ENCODE measurements at regions not wholly inside any gene's neighbourhood (a gene's known extent, or its start where the extent isn't known, plus 50 kb on each side); places are given as distances from the start of the nearest gene placed in this dataset.
"Not testable (repeated sequence)": the region's sequence is repeated elsewhere in the genome, so short reads cannot be mapped to it uniquely, and the experiment has no call there.

DNA sequence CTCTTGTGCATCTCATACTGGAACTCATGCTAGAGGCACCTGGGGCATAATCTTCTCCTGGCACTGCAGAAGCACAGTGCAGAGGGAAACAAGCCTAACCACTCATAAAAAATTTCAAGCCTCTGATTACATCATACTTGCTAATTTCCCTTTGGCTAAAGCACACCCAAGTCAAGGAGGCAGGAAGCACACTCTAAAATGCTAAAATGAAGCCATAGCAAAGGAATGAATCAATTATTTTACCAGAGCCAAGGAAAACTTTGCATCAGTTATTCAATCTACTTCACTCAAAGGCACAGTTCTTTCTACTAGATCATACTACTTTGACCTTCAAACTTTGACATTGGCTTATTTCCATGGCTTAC, 79.6 kb upstream of the SPOPL start:
- peaks cover 13% of the 10 kb centered on the region for H3K9me3 Mint-ChIP-seq
- H3K4me1 Mint-ChIP-seq, result no peaks in the 10 kb centered on the region
- no peaks in the 10 kb centered on the region for H3K27me3 Mint-ChIP-seq
- H3K36me3 Mint-ChIP-seq, result peaks cover 12% of the 10 kb centered on the region
- ATAC-seq (ENCODE audit: low read depth) (no peak), DNase-seq (ENCODE audit: low spot score in 2 of 2) (no peak)
- no peak overlapping the region for H3K4me3 Mint-ChIP-seq
- no peak overlapping the region for H3K27ac Mint-ChIP-seq

DNA sequence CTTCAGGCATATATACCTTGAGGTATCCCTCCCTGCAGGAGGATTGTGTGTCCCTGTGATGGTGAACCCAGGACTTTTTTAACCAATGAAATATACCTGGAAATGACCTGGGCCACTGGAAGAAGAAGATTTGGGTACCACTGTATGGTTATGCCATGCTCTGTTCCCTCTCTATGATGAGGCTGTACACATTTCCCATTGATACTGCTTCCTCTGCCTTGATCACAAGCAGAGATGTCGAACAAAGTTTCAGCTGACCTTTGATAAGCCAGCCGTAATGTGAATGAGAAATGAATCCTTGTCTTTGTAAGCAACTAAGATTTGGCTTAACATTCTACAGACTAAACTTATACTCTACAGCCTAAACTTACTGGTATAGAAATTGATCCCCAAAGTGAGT, 78.4 kb upstream of the SPOPL start:
- Mint-ChIP-seq H3K36me3 (peaks cover 12% of the 10 kb centered on the region), H3K4me3 (no peak overlapping the region), H3K9me3 (peaks cover 15% of the 10 kb centered on the region), H3K27ac (no peak overlapping the region), H3K4me1 (no peaks in the 10 kb centered on the region), H3K27me3 (no peaks in the 10 kb centered on the region)
- DNase-seq (ENCODE audit: low spot score in 2 of 2) (no peak), ATAC-seq (ENCODE audit: low read depth) (no peak)

DNA sequence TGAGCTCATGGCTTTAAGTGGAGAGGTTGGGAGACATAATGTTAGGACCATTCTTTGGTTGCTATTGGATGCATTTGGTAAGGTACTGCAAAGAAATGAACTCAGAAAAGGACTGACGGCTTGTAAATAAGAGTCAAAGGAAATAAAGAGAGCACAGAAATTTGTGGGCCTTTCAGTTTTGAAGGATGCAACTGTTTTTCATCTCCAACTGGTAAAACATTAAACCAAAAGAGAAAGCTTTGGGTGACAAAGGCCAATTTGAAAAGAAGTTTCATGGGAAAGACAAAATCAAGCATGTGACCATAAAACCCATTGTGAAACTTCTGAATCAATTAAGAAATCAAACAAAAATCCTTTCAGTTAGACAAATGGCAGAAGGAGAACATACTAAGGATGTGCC, 77.8 kb upstream of the SPOPL start:
- Mint-ChIP-seq H3K4me1 (no peaks in the 10 kb centered on the region), H3K9me3 (peaks cover 15% of the 10 kb centered on the region), H3K36me3 (peaks cover 14% of the 10 kb centered on the region), H3K27ac (no peak overlapping the region), H3K27me3 (no peaks in the 10 kb centered on the region), H3K4me3 (no peak overlapping the region)
- ATAC-seq (ENCODE audit: low read depth) (no peak), DNase-seq (ENCODE audit: low spot score in 2 of 2) (no peak)

DNA sequence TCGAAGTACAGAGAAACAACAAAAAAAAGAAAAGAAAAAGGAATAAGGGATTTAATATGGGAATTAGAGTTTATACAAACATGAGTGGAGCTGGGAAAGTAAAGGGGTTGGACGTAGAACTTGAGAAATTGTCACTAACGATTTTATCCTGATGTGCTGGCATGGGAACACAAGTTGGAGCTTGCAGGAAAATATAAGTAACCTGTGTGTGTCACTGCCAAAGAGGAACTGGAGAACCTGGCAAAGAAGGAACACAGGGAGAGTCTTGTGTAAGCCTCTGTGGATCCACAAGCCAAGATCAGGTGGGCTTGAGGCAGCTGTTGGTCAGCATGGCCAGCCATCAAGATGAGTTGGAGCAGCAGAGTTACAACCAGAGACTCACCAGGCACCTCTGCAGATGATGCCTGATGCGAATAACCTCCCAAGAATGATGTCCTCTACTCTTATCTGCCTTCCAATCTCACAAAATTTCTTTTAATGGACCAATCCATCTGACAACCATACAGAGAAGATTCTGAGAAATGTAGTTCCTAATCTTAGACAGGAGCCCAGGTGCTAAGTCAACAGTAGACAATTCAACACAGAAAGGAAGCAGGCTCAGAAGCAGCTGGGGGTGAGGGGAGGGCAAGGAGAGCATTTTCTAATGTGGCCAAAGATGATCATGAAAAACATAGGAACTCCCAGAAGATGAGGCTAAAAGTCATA, 77.0 kb upstream of the SPOPL start:
- Mint-ChIP-seq H3K27me3 (no peaks in the 10 kb centered on the region), H3K9me3 (peaks cover 20% of the 10 kb centered on the region), H3K4me3 (no peak overlapping the region), H3K27ac (no peak overlapping the region), H3K36me3 (peaks cover 21% of the 10 kb centered on the region), H3K4me1 (no peaks in the 10 kb centered on the region)
- no peak for ATAC-seq (ENCODE audit: low read depth)
- no peak for DNase-seq (ENCODE audit: low spot score in 2 of 2)

GRCh38 chr2:138426116-138426515, 75.5 kb upstream of the SPOPL start:
- Mint-ChIP-seq H3K36me3 (peaks cover 21% of the 10 kb centered on the region), H3K9me3 (peaks cover 18% of the 10 kb centered on the region)
- not testable (repeated sequence) for DNase-seq (ENCODE audit: low spot score in 2 of 2); H3K4me1 Mint-ChIP-seq; H3K4me3 Mint-ChIP-seq; H3K27ac Mint-ChIP-seq; ATAC-seq (ENCODE audit: low read depth); H3K27me3 Mint-ChIP-seq

DNA sequence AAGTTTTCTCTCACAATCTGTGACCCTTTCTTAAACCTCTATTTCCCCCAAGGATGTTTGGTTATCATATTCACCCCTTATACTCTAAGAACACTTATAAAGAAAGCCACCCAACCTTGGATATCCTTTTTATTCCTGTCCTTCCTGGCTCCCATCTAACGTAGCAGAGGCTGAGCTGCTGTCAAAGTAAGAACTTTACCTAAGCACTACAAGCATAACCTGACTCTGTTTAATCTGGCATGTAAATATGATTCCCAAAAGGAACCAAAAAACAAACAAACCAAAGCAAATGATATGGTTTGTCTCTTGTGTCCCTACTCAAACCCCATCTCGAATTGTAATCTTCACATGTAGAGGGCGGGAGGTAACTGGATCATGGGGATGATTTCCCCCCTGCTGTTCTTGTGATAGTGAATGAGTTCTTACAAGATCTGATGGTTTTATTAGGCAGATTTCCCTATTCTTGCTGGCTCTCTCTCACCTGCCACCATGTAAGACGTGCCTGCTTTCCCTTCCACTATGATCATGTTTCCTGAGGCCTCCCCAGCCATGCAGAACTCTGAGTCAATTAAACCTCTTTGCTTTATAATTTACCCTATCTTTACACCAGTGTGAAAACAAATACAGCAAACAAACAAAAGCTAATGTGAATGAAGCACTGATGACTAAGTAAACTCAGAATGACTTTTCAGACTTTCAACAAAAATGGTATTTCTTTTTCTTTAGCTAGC, 72.7 kb upstream of the SPOPL start:
- DNase-seq (ENCODE audit: low spot score in 2 of 2) (no peak), ATAC-seq (ENCODE audit: low read depth) (no peak)
- H3K36me3 Mint-ChIP-seq, result peaks cover 20% of the 10 kb centered on the region
- no peaks in the 10 kb centered on the region for H3K4me1 Mint-ChIP-seq
- no peak overlapping the region for H3K4me3 Mint-ChIP-seq
- peaks cover 18% of the 10 kb centered on the region for H3K9me3 Mint-ChIP-seq
- H3K27ac Mint-ChIP-seq, result no peak overlapping the region
- no peaks in the 10 kb centered on the region for H3K27me3 Mint-ChIP-seq

DNA sequence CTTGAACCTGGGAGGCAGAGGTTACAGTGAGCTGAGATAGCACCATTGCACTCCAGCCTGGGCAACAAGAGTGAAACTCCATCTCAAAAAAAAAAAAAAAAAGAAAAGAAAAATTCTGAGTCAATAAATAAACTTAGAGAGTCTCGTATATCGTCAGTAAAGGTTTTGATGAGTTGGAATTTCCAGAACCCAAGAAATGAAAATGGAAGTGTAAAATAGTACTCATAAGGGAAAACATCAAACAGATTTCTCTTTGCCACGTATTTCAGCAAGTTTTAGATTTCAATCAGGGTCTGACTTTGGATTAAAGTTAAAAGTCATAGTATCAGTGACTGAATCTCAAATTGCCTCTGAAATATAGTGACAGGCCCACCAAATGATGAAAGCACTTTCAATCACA, 71.4 kb upstream of the SPOPL start:
- H3K36me3 Mint-ChIP-seq, result peaks cover 18% of the 10 kb centered on the region

GRCh38 chr2:138432971-138433370, 68.6 kb upstream of the SPOPL start:
- peaks cover 7% of the 10 kb centered on the region for H3K9me3 Mint-ChIP-seq
- peaks cover 10% of the 10 kb centered on the region for H3K36me3 Mint-ChIP-seq
- no peaks in the 10 kb centered on the region for H3K27me3 Mint-ChIP-seq
- ATAC-seq (ENCODE audit: low read depth) (no peak), DNase-seq (ENCODE audit: low spot score in 2 of 2) (no peak)
- no peaks in the 10 kb centered on the region for H3K4me1 Mint-ChIP-seq
- no peak overlapping the region for H3K27ac Mint-ChIP-seq
- no peak overlapping the region for H3K4me3 Mint-ChIP-seq

More for the DNA sequence above, 71.4 kb upstream of the SPOPL start:
- Mint-ChIP-seq H3K27ac (no peak overlapping the region), H3K4me3 (no peak overlapping the region), H3K27me3 (no peaks in the 10 kb centered on the region), H3K4me1 (no peaks in the 10 kb centered on the region), H3K9me3 (peaks cover 18% of the 10 kb centered on the region)
- DNase-seq (ENCODE audit: low spot score in 2 of 2) (no peak), ATAC-seq (ENCODE audit: low read depth) (no peak)

DNA sequence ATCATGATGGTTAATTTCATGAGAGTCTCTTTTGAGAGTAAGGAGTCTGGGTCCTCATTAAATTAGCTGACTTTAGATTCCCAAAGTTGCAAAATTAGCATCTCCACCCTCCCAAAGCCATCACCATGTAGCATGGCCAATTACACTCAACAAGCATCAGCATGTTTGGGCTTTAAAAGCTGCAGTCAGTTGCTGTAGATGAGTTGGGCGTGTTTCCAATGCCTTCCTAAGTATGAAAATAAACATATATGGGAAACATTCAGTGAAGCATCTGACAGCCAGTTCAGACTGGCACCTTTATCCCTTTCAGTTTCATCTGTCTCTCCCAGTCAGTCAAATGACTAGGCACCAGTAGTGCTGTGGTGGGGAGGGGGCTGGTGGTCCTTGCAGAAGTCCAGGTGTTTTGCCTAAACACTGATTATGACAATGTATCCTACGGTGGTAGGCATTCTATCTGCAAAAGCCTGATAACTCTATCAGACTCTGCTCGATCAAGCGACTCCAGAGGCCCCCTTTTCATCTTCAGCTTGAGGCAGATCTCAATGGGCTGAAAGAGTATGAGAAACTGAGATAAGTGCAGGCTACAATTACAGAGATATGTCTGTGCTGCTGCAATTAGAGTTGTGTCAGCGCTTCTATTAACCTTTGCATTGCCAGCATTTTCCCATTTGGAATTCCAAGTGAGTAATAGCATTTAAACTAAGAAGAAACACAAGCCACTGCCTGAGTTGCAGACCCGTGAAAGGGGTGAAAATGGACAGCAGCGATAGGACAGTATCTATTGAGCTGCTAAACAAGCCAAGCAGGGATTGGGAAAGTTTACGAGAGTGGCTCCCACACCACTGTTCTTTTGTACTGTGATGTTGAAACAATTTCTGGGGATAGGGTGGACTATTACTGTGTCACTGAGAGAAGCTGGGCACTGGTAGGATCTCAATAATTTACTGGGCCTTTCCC, 67.3 kb upstream of the SPOPL start:
- Mint-ChIP-seq H3K36me3 (peaks cover 4% of the 10 kb centered on the region), H3K4me3 (no peak overlapping the region), H3K4me1 (no peaks in the 10 kb centered on the region), H3K9me3 (peaks cover 3% of the 10 kb centered on the region), H3K27me3 (no peaks in the 10 kb centered on the region), H3K27ac (no peak overlapping the region)
- DNase-seq (ENCODE audit: low spot score in 2 of 2) (no peak), ATAC-seq (ENCODE audit: low read depth) (no peak)

- Mint-ChIP-seq H3K9me3 (no peaks in the 10 kb centered on the region), H3K27me3 (no peaks in the 10 kb centered on the region), H3K27ac (no peak overlapping the region), H3K36me3 (peaks cover 1% of the 10 kb centered on the region), H3K4me1 (no peaks in the 10 kb centered on the region), H3K4me3 (no peak overlapping the region)
- ATAC-seq (ENCODE audit: low read depth), result no peak
- DNase-seq (ENCODE audit: low spot score in 2 of 2), result no peak
Observed at GRCh38 chr2:138435701-138436100, 65.9 kb upstream of the SPOPL start.

DNA sequence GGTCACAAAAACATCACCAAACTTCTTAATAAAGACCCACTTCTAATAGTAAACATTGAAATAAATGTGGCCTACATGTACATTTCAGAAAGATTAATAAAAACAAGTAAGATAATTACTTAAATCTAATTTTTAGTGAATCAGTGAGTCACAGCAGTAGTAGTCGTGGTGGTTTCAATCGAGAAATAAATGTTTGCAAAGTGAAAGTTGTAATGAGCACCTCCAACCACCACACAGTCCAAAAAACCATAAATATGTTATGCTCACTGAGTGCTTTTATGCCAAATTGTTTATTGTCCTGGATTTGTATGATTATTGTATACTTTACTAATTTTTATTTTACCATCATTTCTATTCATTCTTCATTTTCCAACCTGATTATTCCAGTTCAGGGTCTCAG, 61.8 kb upstream of the SPOPL start:
- H3K4me1 Mint-ChIP-seq, result peaks cover 3% of the 10 kb centered on the region
- no peak overlapping the region for H3K4me3 Mint-ChIP-seq
- no peaks in the 10 kb centered on the region for H3K9me3 Mint-ChIP-seq
- no peaks in the 10 kb centered on the region for H3K27me3 Mint-ChIP-seq
- no peak overlapping the region for H3K27ac Mint-ChIP-seq
- DNase-seq (ENCODE audit: low spot score in 2 of 2) (no peak), ATAC-seq (ENCODE audit: low read depth) (no peak)
- no peaks in the 10 kb centered on the region for H3K36me3 Mint-ChIP-seq

- Mint-ChIP-seq H3K4me1 (peaks cover 3% of the 10 kb centered on the region), H3K27ac (no peak overlapping the region), H3K27me3 (no peaks in the 10 kb centered on the region), H3K36me3 (no peaks in the 10 kb centered on the region), H3K4me3 (no peak overlapping the region), H3K9me3 (no peaks in the 10 kb centered on the region)
- DNase-seq (ENCODE audit: low spot score in 2 of 2) (no peak), ATAC-seq (ENCODE audit: low read depth) (no peak)
Observed at GRCh38 chr2:138440759-138441158, 60.8 kb upstream of the SPOPL start.

DNA sequence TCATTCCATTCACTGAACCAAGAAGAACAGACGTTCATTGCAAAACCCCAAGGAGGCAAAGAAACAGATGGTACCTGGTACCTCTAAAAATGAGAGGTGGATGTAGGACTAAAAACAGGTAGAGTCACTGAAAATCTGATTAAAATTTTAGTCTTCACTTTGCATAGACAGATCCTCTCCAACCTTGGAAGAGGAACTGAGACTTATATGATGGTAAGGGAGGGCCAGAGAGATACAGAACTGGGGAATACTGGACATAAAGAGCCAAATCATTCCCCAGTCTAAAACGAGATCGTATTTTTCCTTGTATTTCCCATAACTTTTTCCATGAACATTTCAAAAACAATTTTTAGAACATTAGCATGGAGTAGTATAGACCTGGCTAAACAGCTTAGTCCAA, 59.7 kb upstream of the SPOPL start:
- ATAC-seq (ENCODE audit: low read depth), result no peak
- Mint-ChIP-seq H3K4me1 (peaks cover 3% of the 10 kb centered on the region), H3K36me3 (no peaks in the 10 kb centered on the region), H3K9me3 (no peaks in the 10 kb centered on the region), H3K27me3 (no peaks in the 10 kb centered on the region), H3K27ac (no peak overlapping the region), H3K4me3 (no peak overlapping the region)
- no peak for DNase-seq (ENCODE audit: low spot score in 2 of 2)

GRCh38 chr2:138444411-138444810, 57.2 kb upstream of the SPOPL start:
- H3K27me3 Mint-ChIP-seq, result no peaks in the 10 kb centered on the region
- H3K27ac Mint-ChIP-seq, result no peak overlapping the region
- ATAC-seq (ENCODE audit: low read depth) (no peak), DNase-seq (ENCODE audit: low spot score in 2 of 2) (no peak)
- H3K36me3 Mint-ChIP-seq, result no peaks in the 10 kb centered on the region
- no peak overlapping the region for H3K4me3 Mint-ChIP-seq
- no peaks in the 10 kb centered on the region for H3K9me3 Mint-ChIP-seq
- H3K4me1 Mint-ChIP-seq, result peaks cover 8% of the 10 kb centered on the region

All from memory B cell (primary cell).